ENCODE measurements at regions not wholly inside any gene's neighbourhood (a gene's known extent, or its start where the extent isn't known, plus 50 kb on each side); places are given as distances from the start of the nearest gene placed in this dataset.

GRCh38 chr14:71489742-71490141, 442.5 kb upstream of the RGS6 start (continued):
- TF ChIP-seq ATF2 (CRISPR knock-in tag; IDR thresholded peaks at IDR 0.05; ENCODE audit: borderline replicate concordance, low read depth) = no peak
- no peak for TF ChIP-seq HMGA2 (CRISPR knock-in tag; IDR thresholded peaks at IDR 0.05)
- no peak for TF ChIP-seq FOXJ3 (CRISPR knock-in tag; IDR thresholded peaks at IDR 0.05; ENCODE audit: borderline replicate concordance)
- TF ChIP-seq SMAD3 (CRISPR knock-in tag; IDR thresholded peaks at IDR 0.05; ENCODE audit: borderline replicate concordance) = no peak
- no peak for TF ChIP-seq EMX1 (CRISPR knock-in tag; IDR thresholded peaks at IDR 0.05)
- TF ChIP-seq NFE2L1 (CRISPR knock-in tag; IDR thresholded peaks at IDR 0.05) = no peak
- TF ChIP-seq MAX (CRISPR knock-in tag; IDR thresholded peaks at IDR 0.05) = no peak
- TF ChIP-seq ESRRA (CRISPR knock-in tag; IDR thresholded peaks at IDR 0.05; ENCODE audit: borderline replicate concordance) = no peak
- TF ChIP-seq E2F1 (CRISPR knock-in tag; IDR thresholded peaks at IDR 0.05) = no peak

GRCh38 chr14:71491931-71492330, 440.3 kb upstream of the RGS6 start:
- Mint-ChIP-seq H3K4me3 (no peak overlapping the region), H3K27me3 (ENCODE audit: low read depth) (no peaks in the 10 kb centered on the region), H3K36me3 (no peaks in the 10 kb centered on the region), H3K4me1 (peaks cover 33% of the 10 kb centered on the region), H3K9me3 (peaks cover 8% of the 10 kb centered on the region; the same call in 1 of the 2 replicates), H3K27ac (peak overlapping the region; percentile 75)
- DNase-seq (ENCODE audit: low spot score) = no peak
- ChIA-PET CTCF (no interaction called here), POLR2A (no interaction called here)
- TF ChIP-seq, protein P1, sequence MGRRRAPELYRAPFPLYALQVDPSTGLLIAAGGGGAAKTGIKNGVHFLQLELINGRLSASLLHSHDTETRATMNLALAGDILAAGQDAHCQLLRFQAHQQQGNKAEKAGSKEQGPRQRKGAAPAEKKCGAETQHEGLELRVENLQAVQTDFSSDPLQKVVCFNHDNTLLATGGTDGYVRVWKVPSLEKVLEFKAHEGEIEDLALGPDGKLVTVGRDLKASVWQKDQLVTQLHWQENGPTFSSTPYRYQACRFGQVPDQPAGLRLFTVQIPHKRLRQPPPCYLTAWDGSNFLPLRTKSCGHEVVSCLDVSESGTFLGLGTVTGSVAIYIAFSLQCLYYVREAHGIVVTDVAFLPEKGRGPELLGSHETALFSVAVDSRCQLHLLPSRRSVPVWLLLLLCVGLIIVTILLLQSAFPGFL (CRISPR knock-in tag; IDR thresholded peaks at IDR 0.05; ENCODE audit: borderline replicate concordance) = no peak
- TF ChIP-seq E2F1 (CRISPR knock-in tag; IDR thresholded peaks at IDR 0.05) = no peak
- TF ChIP-seq ATF2 (CRISPR knock-in tag; IDR thresholded peaks at IDR 0.05; ENCODE audit: borderline replicate concordance, low read depth) = no peak
- no peak for TF ChIP-seq ZNF232 (CRISPR knock-in tag; IDR thresholded peaks at IDR 0.05)
- TF ChIP-seq TCF7 (CRISPR knock-in tag; IDR thresholded peaks at IDR 0.05; ENCODE audit: low read depth) = no peak
- TF ChIP-seq, protein P2, sequence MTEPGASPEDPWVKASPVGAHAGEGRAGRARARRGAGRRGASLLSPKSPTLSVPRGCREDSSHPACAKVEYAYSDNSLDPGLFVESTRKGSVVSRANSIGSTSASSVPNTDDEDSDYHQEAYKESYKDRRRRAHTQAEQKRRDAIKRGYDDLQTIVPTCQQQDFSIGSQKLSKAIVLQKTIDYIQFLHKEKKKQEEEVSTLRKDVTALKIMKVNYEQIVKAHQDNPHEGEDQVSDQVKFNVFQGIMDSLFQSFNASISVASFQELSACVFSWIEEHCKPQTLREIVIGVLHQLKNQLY (CRISPR knock-in tag; IDR thresholded peaks at IDR 0.05) = no peak
- ATAC-seq = no peak

- no peak for ATAC-seq
- H3K4me1 Mint-ChIP-seq = peaks cover 29% of the 10 kb centered on the region
- TF ChIP-seq CBFB (CRISPR knock-in tag; IDR thresholded peaks at IDR 0.05; ENCODE audit: low read depth) = no peak
- no peak for TF ChIP-seq SOX15 (CRISPR knock-in tag; IDR thresholded peaks at IDR 0.05)
- TF ChIP-seq FOXP4 (CRISPR knock-in tag; IDR thresholded peaks at IDR 0.05) = no peak
- TF ChIP-seq ETV6 (CRISPR knock-in tag; IDR thresholded peaks at IDR 0.05) = no peak
- TF ChIP-seq, protein P3, sequence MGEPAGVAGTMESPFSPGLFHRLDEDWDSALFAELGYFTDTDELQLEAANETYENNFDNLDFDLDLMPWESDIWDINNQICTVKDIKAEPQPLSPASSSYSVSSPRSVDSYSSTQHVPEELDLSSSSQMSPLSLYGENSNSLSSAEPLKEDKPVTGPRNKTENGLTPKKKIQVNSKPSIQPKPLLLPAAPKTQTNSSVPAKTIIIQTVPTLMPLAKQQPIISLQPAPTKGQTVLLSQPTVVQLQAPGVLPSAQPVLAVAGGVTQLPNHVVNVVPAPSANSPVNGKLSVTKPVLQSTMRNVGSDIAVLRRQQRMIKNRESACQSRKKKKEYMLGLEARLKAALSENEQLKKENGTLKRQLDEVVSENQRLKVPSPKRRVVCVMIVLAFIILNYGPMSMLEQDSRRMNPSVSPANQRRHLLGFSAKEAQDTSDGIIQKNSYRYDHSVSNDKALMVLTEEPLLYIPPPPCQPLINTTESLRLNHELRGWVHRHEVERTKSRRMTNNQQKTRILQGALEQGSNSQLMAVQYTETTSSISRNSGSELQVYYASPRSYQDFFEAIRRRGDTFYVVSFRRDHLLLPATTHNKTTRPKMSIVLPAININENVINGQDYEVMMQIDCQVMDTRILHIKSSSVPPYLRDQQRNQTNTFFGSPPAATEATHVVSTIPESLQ (CRISPR knock-in tag; IDR thresholded peaks at IDR 0.05) = no peak
- TF ChIP-seq USF1 (CRISPR knock-in tag; IDR thresholded peaks at IDR 0.05) = no peak
- TF ChIP-seq ZBTB21 (CRISPR knock-in tag; IDR thresholded peaks at IDR 0.05; ENCODE audit: borderline replicate concordance) = no peak
- TF ChIP-seq JUN (CRISPR knock-in tag; IDR thresholded peaks at IDR 0.05) = no peak
These were observed 439.9 kb upstream of the RGS6 start for GRCh38 chr14:71492346-71492745.

More at GRCh38 chr14:71492346-71492745, 439.9 kb upstream of the RGS6 start:
- H3K9me3 Mint-ChIP-seq = peaks cover 8% of the 10 kb centered on the region; the same call in 1 of the 2 replicates
- POLR2A ChIA-PET = no interaction called here
- H3K27ac Mint-ChIP-seq = peak overlapping the region; percentile 75
- CTCF ChIA-PET = no interaction called here
- no peaks in the 10 kb centered on the region for H3K27me3 Mint-ChIP-seq (ENCODE audit: low read depth)
- H3K36me3 Mint-ChIP-seq = no peaks in the 10 kb centered on the region
- no peak for DNase-seq (ENCODE audit: low spot score)
- H3K4me3 Mint-ChIP-seq = no peak overlapping the region

Measured in WTC11 (cell line).